ENCODE measurements at regions not wholly inside any gene's neighbourhood (a gene's known extent, or its start where the extent isn't known, plus 50 kb on each side); places are given as distances from the start of the nearest gene placed in this dataset.

- no peak overlapping the region for H3K4me2 ChIP-seq (ENCODE audit: low read depth, low read length, poor library complexity, severe bottlenecking)
- no peak overlapping the region for H3K27ac ChIP-seq (ENCODE audit: low read length)
- H3K9me3 ChIP-seq (ENCODE audit: low read length): peaks cover 38% of the 10 kb centered on the region
- no peaks in the 10 kb centered on the region for H3K9me2 ChIP-seq (replicated peaks; ENCODE audit: insufficient read depth, low read length)
- no peaks in the 10 kb centered on the region for H4K20me1 ChIP-seq (ENCODE audit: insufficient read depth, low read depth, low read length)
- H3K9ac ChIP-seq (ENCODE audit: low read length): no peak overlapping the region
- H3K36me3 ChIP-seq (ENCODE audit: insufficient read depth, low read length): no peaks in the 10 kb centered on the region
- no peaks in the 10 kb centered on the region for H3K4me1 ChIP-seq (ENCODE audit: low read length)
- no peaks in the 10 kb centered on the region for H3K79me2 ChIP-seq (ENCODE audit: low read length)
- no peak overlapping the region for H3K4me3 ChIP-seq (ENCODE audit: low read length)
- DNase-seq: no peak
- no peak overlapping the region for H2AFZ ChIP-seq (ENCODE audit: low read length)
- H3K27me3 ChIP-seq (ENCODE audit: low read length): no peaks in the 10 kb centered on the region
Observed at GRCh38 chr1:80909172-80909784, 891.5 kb upstream of the ADGRL2 start.

GRCh38 chr1:80896781-80897356 lies 903.9 kb upstream of the ADGRL2 start:
- H4K20me1 ChIP-seq (ENCODE audit: insufficient read depth, low read depth, low read length): no peaks in the 10 kb centered on the region
- H3K9me3 ChIP-seq (ENCODE audit: low read length): peaks cover 34% of the 10 kb centered on the region
- H3K36me3 ChIP-seq (ENCODE audit: insufficient read depth, low read length): no peaks in the 10 kb centered on the region
- no peaks in the 10 kb centered on the region for H3K27me3 ChIP-seq (ENCODE audit: low read length)
- H3K9me2 ChIP-seq (replicated peaks; ENCODE audit: insufficient read depth, low read length): no peaks in the 10 kb centered on the region
- H3K4me2 ChIP-seq (ENCODE audit: low read depth, low read length, poor library complexity, severe bottlenecking): no peak overlapping the region
- H3K4me1 ChIP-seq (ENCODE audit: low read length): no peaks in the 10 kb centered on the region
- no peak overlapping the region for H3K27ac ChIP-seq (ENCODE audit: low read length)
- DNase-seq: no peak
- no peak overlapping the region for H3K4me3 ChIP-seq (ENCODE audit: low read length)
- H2AFZ ChIP-seq (ENCODE audit: low read length): no peak overlapping the region
- H3K79me2 ChIP-seq (ENCODE audit: low read length): no peaks in the 10 kb centered on the region
- no peak overlapping the region for H3K9ac ChIP-seq (ENCODE audit: low read length)

- H4K20me1 ChIP-seq (ENCODE audit: insufficient read depth, low read depth, low read length): no peaks in the 10 kb centered on the region
- no peak overlapping the region for H3K4me2 ChIP-seq (ENCODE audit: low read depth, low read length, poor library complexity, severe bottlenecking)
- no peaks in the 10 kb centered on the region for H3K4me1 ChIP-seq (ENCODE audit: low read length)
- no peaks in the 10 kb centered on the region for H3K27me3 ChIP-seq (ENCODE audit: low read length)
- H3K4me3 ChIP-seq (ENCODE audit: low read length): no peak overlapping the region
- no peak for DNase-seq
- no peak overlapping the region for H3K9ac ChIP-seq (ENCODE audit: low read length)
- H3K27ac ChIP-seq (ENCODE audit: low read length): no peak overlapping the region
- peaks cover 30% of the 10 kb centered on the region for H3K9me3 ChIP-seq (ENCODE audit: low read length)
- no peaks in the 10 kb centered on the region for H3K9me2 ChIP-seq (replicated peaks; ENCODE audit: insufficient read depth, low read length)
- H3K79me2 ChIP-seq (ENCODE audit: low read length): no peaks in the 10 kb centered on the region
- no peak overlapping the region for H2AFZ ChIP-seq (ENCODE audit: low read length)
- H3K36me3 ChIP-seq (ENCODE audit: insufficient read depth, low read length): no peaks in the 10 kb centered on the region
Observed at GRCh38 chr1:80894921-80895320, 905.8 kb upstream of the ADGRL2 start.

GRCh38 chr1:80893115-80893514 lies 907.6 kb upstream of the ADGRL2 start:
- Histone ChIP-seq H3K9me3 (ENCODE audit: low read length) (peaks cover 31% of the 10 kb centered on the region), H3K9me2 (replicated peaks; ENCODE audit: insufficient read depth, low read length) (no peaks in the 10 kb centered on the region), H3K4me2 (ENCODE audit: low read depth, low read length, poor library complexity, severe bottlenecking) (no peak overlapping the region), H3K27me3 (ENCODE audit: low read length) (no peaks in the 10 kb centered on the region), H3K4me1 (ENCODE audit: low read length) (no peaks in the 10 kb centered on the region), H2AFZ (ENCODE audit: low read length) (no peak overlapping the region), H3K79me2 (ENCODE audit: low read length) (no peaks in the 10 kb centered on the region), H3K36me3 (ENCODE audit: insufficient read depth, low read length) (no peaks in the 10 kb centered on the region), H3K4me3 (ENCODE audit: low read length) (no peak overlapping the region), H3K9ac (ENCODE audit: low read length) (no peak overlapping the region), H3K27ac (ENCODE audit: low read length) (no peak overlapping the region), H4K20me1 (ENCODE audit: insufficient read depth, low read depth, low read length) (no peaks in the 10 kb centered on the region)
- no peak for DNase-seq

- no peaks in the 10 kb centered on the region for H3K4me1 ChIP-seq (ENCODE audit: low read length)
- H3K36me3 ChIP-seq (ENCODE audit: insufficient read depth, low read length): no peaks in the 10 kb centered on the region
- H4K20me1 ChIP-seq (ENCODE audit: insufficient read depth, low read depth, low read length): no peaks in the 10 kb centered on the region
- no peak for DNase-seq
- no peak overlapping the region for H3K27ac ChIP-seq (ENCODE audit: low read length)
- H3K9me2 ChIP-seq (replicated peaks; ENCODE audit: insufficient read depth, low read length): no peaks in the 10 kb centered on the region
- H3K4me2 ChIP-seq (ENCODE audit: low read depth, low read length, poor library complexity, severe bottlenecking): no peak overlapping the region
- no peak overlapping the region for H2AFZ ChIP-seq (ENCODE audit: low read length)
- no peaks in the 10 kb centered on the region for H3K79me2 ChIP-seq (ENCODE audit: low read length)
- H3K4me3 ChIP-seq (ENCODE audit: low read length): no peak overlapping the region
- no peaks in the 10 kb centered on the region for H3K27me3 ChIP-seq (ENCODE audit: low read length)
- no peak overlapping the region for H3K9ac ChIP-seq (ENCODE audit: low read length)
- H3K9me3 ChIP-seq (ENCODE audit: low read length): peaks cover 29% of the 10 kb centered on the region
Observed at GRCh38 chr1:80892539-80892938, 908.2 kb upstream of the ADGRL2 start.

- Histone ChIP-seq H3K27ac (ENCODE audit: low read length) (no peak overlapping the region), H3K27me3 (ENCODE audit: low read length) (no peaks in the 10 kb centered on the region)
Observed at GRCh38 chr1:80891871-80892270, 908.9 kb upstream of the ADGRL2 start.

GRCh38 chr1:80882553-80882952 lies 918.2 kb upstream of the ADGRL2 start:
- no peak overlapping the region for H3K4me3 ChIP-seq (ENCODE audit: low read length)
- DNase-seq: no peak
- H3K9me2 ChIP-seq (replicated peaks; ENCODE audit: insufficient read depth, low read length): no peaks in the 10 kb centered on the region
- no peak overlapping the region for H2AFZ ChIP-seq (ENCODE audit: low read length)
- no peak overlapping the region for H3K9ac ChIP-seq (ENCODE audit: low read length)
- no peaks in the 10 kb centered on the region for H3K79me2 ChIP-seq (ENCODE audit: low read length)
- no peaks in the 10 kb centered on the region for H3K27me3 ChIP-seq (ENCODE audit: low read length)
- no peaks in the 10 kb centered on the region for H3K4me1 ChIP-seq (ENCODE audit: low read length)
- no peaks in the 10 kb centered on the region for H4K20me1 ChIP-seq (ENCODE audit: insufficient read depth, low read depth, low read length)
- H3K27ac ChIP-seq (ENCODE audit: low read length): no peak overlapping the region
- H3K36me3 ChIP-seq (ENCODE audit: insufficient read depth, low read length): no peaks in the 10 kb centered on the region
- H3K9me3 ChIP-seq (ENCODE audit: low read length): peaks cover 27% of the 10 kb centered on the region; the same call in 1 of the 2 replicates
- H3K4me2 ChIP-seq (ENCODE audit: low read depth, low read length, poor library complexity, severe bottlenecking): no peak overlapping the region

More at GRCh38 chr1:80891871-80892270, 908.9 kb upstream of the ADGRL2 start:
- H3K9me2 ChIP-seq (replicated peaks; ENCODE audit: insufficient read depth, low read length): no peaks in the 10 kb centered on the region
- no peak overlapping the region for H3K4me2 ChIP-seq (ENCODE audit: low read depth, low read length, poor library complexity, severe bottlenecking)
- no peaks in the 10 kb centered on the region for H3K4me1 ChIP-seq (ENCODE audit: low read length)
- H3K9ac ChIP-seq (ENCODE audit: low read length): no peak overlapping the region
- no peaks in the 10 kb centered on the region for H3K79me2 ChIP-seq (ENCODE audit: low read length)
- DNase-seq: no peak
- H3K9me3 ChIP-seq (ENCODE audit: low read length): peaks cover 24% of the 10 kb centered on the region
- H3K4me3 ChIP-seq (ENCODE audit: low read length): no peak overlapping the region
- H4K20me1 ChIP-seq (ENCODE audit: insufficient read depth, low read depth, low read length): no peaks in the 10 kb centered on the region
- H3K36me3 ChIP-seq (ENCODE audit: insufficient read depth, low read length): no peaks in the 10 kb centered on the region
- no peak overlapping the region for H2AFZ ChIP-seq (ENCODE audit: low read length)

- H3K9me3 ChIP-seq (ENCODE audit: low read length): peaks cover 41% of the 10 kb centered on the region
- no peaks in the 10 kb centered on the region for H3K4me1 ChIP-seq (ENCODE audit: low read length)
- H2AFZ ChIP-seq (ENCODE audit: low read length): no peak overlapping the region
- H3K36me3 ChIP-seq (ENCODE audit: insufficient read depth, low read length): no peaks in the 10 kb centered on the region
- no peaks in the 10 kb centered on the region for H3K27me3 ChIP-seq (ENCODE audit: low read length)
- no peak for DNase-seq
- no peaks in the 10 kb centered on the region for H3K79me2 ChIP-seq (ENCODE audit: low read length)
- no peaks in the 10 kb centered on the region for H3K9me2 ChIP-seq (replicated peaks; ENCODE audit: insufficient read depth, low read length)
- H3K4me3 ChIP-seq (ENCODE audit: low read length): no peak overlapping the region
- no peak overlapping the region for H3K9ac ChIP-seq (ENCODE audit: low read length)
- H3K27ac ChIP-seq (ENCODE audit: low read length): no peak overlapping the region
- no peaks in the 10 kb centered on the region for H4K20me1 ChIP-seq (ENCODE audit: insufficient read depth, low read depth, low read length)
- no peak overlapping the region for H3K4me2 ChIP-seq (ENCODE audit: low read depth, low read length, poor library complexity, severe bottlenecking)
Observed at GRCh38 chr1:80878343-80878742, 922.4 kb upstream of the ADGRL2 start.
